OCI-LY7 (cell line): ENCODE measurements at regions not wholly inside any gene's neighbourhood (a gene's known extent, or its start where the extent isn't known, plus 50 kb on each side); places are given as distances from the start of the nearest gene placed in this dataset.
"Not testable (repeated sequence)": the region's sequence is repeated elsewhere in the genome, so short reads cannot be mapped to it uniquely, and the experiment has no call there.

Source experiments
- BruUV-seq: library from RNA; stranded (reverse); fragments of 400-500 nt; replicated peaks from 2 replicates; lab custom pipeline; 2021; lab: Mats Ljungman, UMichigan
- CTCF ChIA-PET: fragments of 300-600 bp; sonication (Branson Sonifier 250); formaldehyde crosslinking; loops from one replicate; lab custom pipeline; 2022; ENCODE audit warnings: antibody characterized with exemption; ENCODE audit not compliant: unreplicated experiment; lab: Charles Lee
- POLR2A ChIA-PET: fragments of 300-600 bp; sonication (Branson Sonifier 250); formaldehyde crosslinking; loops from one replicate; lab custom pipeline; 2022; ENCODE audit warnings: antibody characterized with exemption; lab: Charles Lee
- DNase-seq: peaks from one replicate; pipeline ENCODE4 v3.0.0-alpha.2; 2015; ENCODE audit warnings: low spot score
- H2AFZ ChIP-seq: fragments of 200-600 bp; sonication (generic), shearing (Covaris generic); 2 replicates; pipeline ENCODE4 v1.6.1; 2014; ENCODE audit warnings: mild to moderate bottlenecking, antibody characterized with exemption, low read length, moderate library complexity
- H3K27ac ChIP-seq: fragments of 200-600 bp; sonication (generic); 2 replicates; pipeline ENCODE4 v1.5.1; 2014; ENCODE audit warnings: mixed run types, low read depth, mild to moderate bottlenecking, moderate library complexity, low read length, inconsistent platforms; ENCODE audit not compliant: poor library complexity, severe bottlenecking
- H3K36me3 ChIP-seq: fragments of 200-600 bp; sonication (generic); 2 replicates; pipeline ENCODE4 v1.6.1; 2014; ENCODE audit warnings: mild to moderate bottlenecking, antibody characterized with exemption, low read length, moderate library complexity, mixed read lengths; ENCODE audit not compliant: insufficient read depth
- H3K4me1 ChIP-seq: fragments of 200-600 bp; sonication (generic); 2 replicates; pipeline ENCODE4 v1.5.1; 2014; ENCODE audit warnings: mild to moderate bottlenecking, low read length; ENCODE audit not compliant: insufficient read depth, poor library complexity, severe bottlenecking
- H3K4me2 ChIP-seq: fragments of 200-600 bp; sonication (generic); 2 replicates; pipeline ENCODE4 v1.6.1; 2014; ENCODE audit warnings: mild to moderate bottlenecking, low read length
- H3K4me3 ChIP-seq: fragments of 200-600 bp; sonication (generic); 2 replicates; pipeline ENCODE4 v1.5.1; 2014; ENCODE audit warnings: mild to moderate bottlenecking, low read depth, low read length; ENCODE audit not compliant: poor library complexity, severe bottlenecking
- H3K79me2 ChIP-seq: fragments of 200-600 bp; sonication (generic); 2 replicates; pipeline ENCODE4 v1.6.1; 2016; ENCODE audit warnings: low read depth, mild to moderate bottlenecking, low read length, moderate library complexity, mixed read lengths; ENCODE audit not compliant: insufficient read depth
- H3K9me2 ChIP-seq: fragments of 200-600 bp; sonication (generic); 2 replicates; pipeline ENCODE4 v1.6.1; 2016; ENCODE audit warnings: mild to moderate bottlenecking, low read length, mixed read lengths; ENCODE audit not compliant: insufficient read depth
- H3K9me3 ChIP-seq: fragments of 200-600 bp; sonication (generic); 2 replicates; pipeline ENCODE4 v1.6.1; 2014; ENCODE audit warnings: mild to moderate bottlenecking, mixed run types, low read length, mixed read lengths
- H4K20me1 ChIP-seq: fragments of 200-600 bp; sonication (generic); 2 replicates; pipeline ENCODE4 v1.6.1; 2014; ENCODE audit warnings: mild to moderate bottlenecking, antibody characterized with exemption, low read length, moderate library complexity, mixed read lengths; ENCODE audit not compliant: insufficient read depth
- EZH2phosphoT487 ChIP-seq: fragments of 200-600 bp; sonication (generic); IDR thresholded peaks from 2 replicates; pipeline ENCODE4 v1.6.1; 2018; ENCODE audit warnings: low read depth, borderline replicate concordance, mild to moderate bottlenecking, mixed run types, antibody characterized with exemption, low read length, moderate library complexity, mixed read lengths
- intact Hi-C: fragments of 100-400 bp; cut with micrococcal nuclease; formaldehyde crosslinking; loops from one replicate; pipeline ENCODE4 v1.10.0; 2022; ENCODE audit not compliant: unreplicated experiment
- TF ChIP-seq, protein P1 (sequence below): fragments of 200-600 bp; sonication (generic); conservative IDR thresholded peaks from 2 replicates; pipeline ENCODE4 v1.5.1; 2014; ENCODE audit warnings: mild to moderate bottlenecking, antibody characterized with exemption, low read length, moderate library complexity, mixed read lengths

DNA sequence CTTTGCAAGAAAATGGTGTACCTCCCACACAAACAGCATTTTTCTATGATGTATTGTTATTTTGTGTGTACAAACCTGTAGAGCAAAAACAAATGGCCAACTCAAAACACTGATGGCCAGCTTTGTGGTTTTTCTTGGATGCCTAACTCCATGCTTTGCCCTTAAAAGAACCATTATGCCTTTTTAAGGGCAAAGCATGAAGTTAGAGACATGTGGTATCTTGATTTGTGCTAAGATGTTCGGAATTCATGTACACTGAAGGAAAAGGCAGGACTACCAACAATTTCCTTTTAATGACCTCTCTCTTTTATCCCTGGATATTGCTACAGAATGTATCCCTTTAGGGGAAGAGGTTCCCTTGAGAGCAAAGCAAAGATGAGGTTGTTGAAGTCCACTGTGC is 273.6 kb downstream of the SCG2 start:
- H3K36me3 ChIP-seq: no peaks in the 10 kb centered on the region
- H3K4me1 ChIP-seq: no peaks in the 10 kb centered on the region
- no peaks in the 10 kb centered on the region for H3K9me2 ChIP-seq
- H3K4me3 ChIP-seq: no peak overlapping the region
- TF ChIP-seq, protein P1, sequence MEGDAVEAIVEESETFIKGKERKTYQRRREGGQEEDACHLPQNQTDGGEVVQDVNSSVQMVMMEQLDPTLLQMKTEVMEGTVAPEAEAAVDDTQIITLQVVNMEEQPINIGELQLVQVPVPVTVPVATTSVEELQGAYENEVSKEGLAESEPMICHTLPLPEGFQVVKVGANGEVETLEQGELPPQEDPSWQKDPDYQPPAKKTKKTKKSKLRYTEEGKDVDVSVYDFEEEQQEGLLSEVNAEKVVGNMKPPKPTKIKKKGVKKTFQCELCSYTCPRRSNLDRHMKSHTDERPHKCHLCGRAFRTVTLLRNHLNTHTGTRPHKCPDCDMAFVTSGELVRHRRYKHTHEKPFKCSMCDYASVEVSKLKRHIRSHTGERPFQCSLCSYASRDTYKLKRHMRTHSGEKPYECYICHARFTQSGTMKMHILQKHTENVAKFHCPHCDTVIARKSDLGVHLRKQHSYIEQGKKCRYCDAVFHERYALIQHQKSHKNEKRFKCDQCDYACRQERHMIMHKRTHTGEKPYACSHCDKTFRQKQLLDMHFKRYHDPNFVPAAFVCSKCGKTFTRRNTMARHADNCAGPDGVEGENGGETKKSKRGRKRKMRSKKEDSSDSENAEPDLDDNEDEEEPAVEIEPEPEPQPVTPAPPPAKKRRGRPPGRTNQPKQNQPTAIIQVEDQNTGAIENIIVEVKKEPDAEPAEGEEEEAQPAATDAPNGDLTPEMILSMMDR: no peak
- no peak for TF ChIP-seq EZH2phosphoT487
- intact Hi-C loops: no loop called here
- no TSS peak for BruUV-seq
- DNase-seq: no peak
- H3K79me2 ChIP-seq: no peaks in the 10 kb centered on the region
- ChIA-PET POLR2A (no interaction called here), CTCF (no interaction called here)
- H4K20me1 ChIP-seq: no peaks in the 10 kb centered on the region
- no peak overlapping the region for H3K4me2 ChIP-seq
- no peak overlapping the region for H3K27ac ChIP-seq
- no peaks in the 10 kb centered on the region for H3K9me3 ChIP-seq
- no peak overlapping the region for H2AFZ ChIP-seq

DNA sequence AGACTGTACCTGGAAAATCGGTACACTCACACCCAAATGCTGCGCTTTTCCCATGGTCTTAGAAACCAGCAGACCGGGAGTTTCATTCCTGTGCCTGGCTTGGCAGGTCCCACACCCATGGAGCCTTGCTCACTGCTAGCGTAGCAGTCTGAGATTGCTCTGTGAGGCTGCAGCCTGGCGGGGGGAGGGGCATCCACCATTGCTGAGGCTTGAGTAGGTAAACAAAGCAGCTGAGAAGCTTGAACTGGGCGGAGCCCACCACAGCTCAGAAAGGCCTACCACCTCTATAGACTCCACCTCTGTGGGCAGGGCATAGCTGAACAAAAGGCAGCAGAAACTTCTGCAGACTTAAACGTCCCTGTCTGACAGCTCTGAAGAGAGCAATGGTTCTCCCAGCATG is 271.4 kb downstream of the SCG2 start:
- BruUV-seq, POLR2A ChIA-PET, H3K9me3 ChIP-seq, H3K4me3 ChIP-seq, H3K9me2 ChIP-seq, DNase-seq, H3K27ac ChIP-seq, H2AFZ ChIP-seq, H3K36me3 ChIP-seq, CTCF ChIA-PET, H4K20me1 ChIP-seq, H3K4me1 ChIP-seq, intact Hi-C loops, H3K4me2 ChIP-seq, H3K79me2 ChIP-seq: not testable (repeated sequence)

DNA sequence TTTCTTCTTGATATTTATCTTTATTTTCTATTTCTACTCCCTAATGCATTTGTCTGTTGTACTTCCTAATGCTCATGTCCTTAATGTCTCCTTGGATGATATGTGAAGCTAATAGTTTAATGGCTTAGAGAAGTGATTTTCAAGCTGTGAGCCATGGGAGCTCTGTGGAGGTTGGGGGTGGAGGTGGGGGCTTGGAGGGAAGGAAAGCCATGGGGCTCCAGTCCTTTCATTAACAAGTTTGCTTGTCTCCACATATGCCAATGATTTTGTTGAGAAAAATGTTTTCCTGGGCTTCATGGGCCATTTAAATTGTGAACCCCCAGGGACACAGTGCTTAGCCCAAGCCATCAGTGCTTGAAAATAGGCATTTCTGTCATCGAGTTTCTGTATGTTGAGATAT is 264.1 kb downstream of the SCG2 start:
- H3K36me3 ChIP-seq: no peaks in the 10 kb centered on the region
- no peaks in the 10 kb centered on the region for H3K9me2 ChIP-seq
- H4K20me1 ChIP-seq: no peaks in the 10 kb centered on the region
- no TSS peak for BruUV-seq
- H3K27ac ChIP-seq: no peak overlapping the region
- no peak overlapping the region for H3K4me3 ChIP-seq
- intact Hi-C loops: no loop called here
- DNase-seq: no peak
- H3K4me2 ChIP-seq: no peak overlapping the region
- no peak overlapping the region for H2AFZ ChIP-seq
- ChIA-PET CTCF (interaction anchor here (0.6 kb wide), 1 partner anchor 51 kb away, joined by 14 read pairs; no protein-coding TSS in a partner anchor), POLR2A (interaction anchor here (0.6 kb wide), 1 partner anchor 8 kb away, joined by 5 read pairs; no protein-coding TSS in a partner anchor)
- no peaks in the 10 kb centered on the region for H3K79me2 ChIP-seq
- H3K4me1 ChIP-seq: no peaks in the 10 kb centered on the region
- H3K9me3 ChIP-seq: no peaks in the 10 kb centered on the region
- TF ChIP-seq EZH2phosphoT487: no peak
- TF ChIP-seq, protein P1: no peak
